HG03575 (cell line): ENCODE measurements at regions not wholly inside any gene's neighbourhood (a gene's known extent, or its start where the extent isn't known, plus 50 kb on each side); places are given as distances from the start of the nearest gene placed in this dataset.
"Not testable (repeated sequence)": the region's sequence is repeated elsewhere in the genome, so short reads cannot be mapped to it uniquely, and the experiment has no call there.

ENCODE experiments used
- ATAC-seq: cut with Tn5 transposase; IDR thresholded peaks from one replicate; pipeline ENCODE4 v1.9.1; 2021; ENCODE audit not compliant: unreplicated experiment, insufficient number of reproducible peaks, low FRiP score; ENCODE audit errors: extremely low read depth

- no peak for ATAC-seq
Observed at GRCh38 chr7:138350701-138351357, 109.2 kb upstream of the TRIM24 start.

GRCh38 chr7:138352570-138353461 lies 107.2 kb upstream of the TRIM24 start:
- ATAC-seq, result no peak

- no peak for ATAC-seq
Observed at GRCh38 chr7:138354066-138354465, 106.0 kb upstream of the TRIM24 start.

- no peak for ATAC-seq
Observed at GRCh38 chr7:138355254-138355653, 104.8 kb upstream of the TRIM24 start.

- no peak for ATAC-seq
Observed at GRCh38 chr7:138358850-138359341, 101.2 kb upstream of the TRIM24 start.

- ATAC-seq, result no peak
Observed at GRCh38 chr7:138359870-138360559, 100.0 kb upstream of the TRIM24 start.

- no peak for ATAC-seq
Observed at GRCh38 chr7:138363721-138364120, 96.3 kb upstream of the TRIM24 start.

- not testable (repeated sequence) for ATAC-seq
Observed at GRCh38 chr7:138366137-138366536, 93.9 kb upstream of the TRIM24 start.

GRCh38 chr7:138366676-138367075 lies 93.4 kb upstream of the TRIM24 start:
- ATAC-seq, result not testable (repeated sequence)

- ATAC-seq, result no peak
Observed at GRCh38 chr7:138369797-138370196, 90.3 kb upstream of the TRIM24 start.

- ATAC-seq, result no peak
Observed at GRCh38 chr7:138370956-138371355, 89.1 kb upstream of the TRIM24 start.

- ATAC-seq, result no peak
Observed at GRCh38 chr7:138374119-138374693, 85.9 kb upstream of the TRIM24 start.

- no peak for ATAC-seq
Observed at GRCh38 chr7:138377306-138377705, 82.8 kb upstream of the TRIM24 start.

GRCh38 chr7:138378741-138379559 lies 81.1 kb upstream of the TRIM24 start:
- ATAC-seq, result no peak

GRCh38 chr7:138382862-138383565 lies 77.0 kb upstream of the TRIM24 start:
- no peak for ATAC-seq

GRCh38 chr7:138386821-138387220 lies 73.2 kb upstream of the TRIM24 start:
- ATAC-seq, result no peak

GRCh38 chr7:138387755-138388475 lies 72.1 kb upstream of the TRIM24 start:
- no peak for ATAC-seq
